Activated naive CD8-positive, alpha-beta T cell treated with anti-CD3 and anti-CD28 coated beads, Interleukin-2, amount 10 ng/mL, durations not matched to agents 7 days and 5 days (primary cell): ENCODE measurements at regions not wholly inside any gene's neighbourhood (a gene's known extent, or its start where the extent isn't known, plus 50 kb on each side); places are given as distances from the start of the nearest gene placed in this dataset.

Experiments
- ATAC-seq: fragments of 150-1000 bp; cut with Tn5 transposase; one replicate; pipeline ENCODE4 v1.10.0; 2021; ENCODE audit warnings: low read depth, moderate library complexity
- POLR2A ChIA-PET: fragments of 350-600 bp; sonication (Branson Sonifier 250); formaldehyde crosslinking; loops from one replicate; lab custom pipeline; 2021; ENCODE audit warnings: antibody characterized with exemption; lab: Charles Lee
- DNase-seq: peaks from one replicate; pipeline ENCODE4 v3.0.0; 2021
- H3K27ac Mint-ChIP-seq: one replicate; pipeline ENCODE4 v1.8.0; 2022; ENCODE audit warnings: mild to moderate bottlenecking, mixed read lengths
- H3K27me3 Mint-ChIP-seq: one replicate; pipeline ENCODE4 v1.8.0; 2022; ENCODE audit warnings: mild to moderate bottlenecking, moderate library complexity, mixed read lengths
- H3K36me3 Mint-ChIP-seq: one replicate; pipeline ENCODE4 v1.8.0; 2021; ENCODE audit warnings: mild to moderate bottlenecking, mixed read lengths
- H3K4me1 Mint-ChIP-seq: one replicate; pipeline ENCODE4 v1.8.0; 2021; ENCODE audit warnings: mixed read lengths
- H3K4me3 Mint-ChIP-seq: one replicate; pipeline ENCODE4 v1.8.0; 2022; ENCODE audit warnings: mild to moderate bottlenecking, moderate library complexity, mixed read lengths
- H3K9me3 Mint-ChIP-seq: one replicate; pipeline ENCODE4 v1.8.0; 2021; ENCODE audit warnings: mixed read lengths

DNA sequence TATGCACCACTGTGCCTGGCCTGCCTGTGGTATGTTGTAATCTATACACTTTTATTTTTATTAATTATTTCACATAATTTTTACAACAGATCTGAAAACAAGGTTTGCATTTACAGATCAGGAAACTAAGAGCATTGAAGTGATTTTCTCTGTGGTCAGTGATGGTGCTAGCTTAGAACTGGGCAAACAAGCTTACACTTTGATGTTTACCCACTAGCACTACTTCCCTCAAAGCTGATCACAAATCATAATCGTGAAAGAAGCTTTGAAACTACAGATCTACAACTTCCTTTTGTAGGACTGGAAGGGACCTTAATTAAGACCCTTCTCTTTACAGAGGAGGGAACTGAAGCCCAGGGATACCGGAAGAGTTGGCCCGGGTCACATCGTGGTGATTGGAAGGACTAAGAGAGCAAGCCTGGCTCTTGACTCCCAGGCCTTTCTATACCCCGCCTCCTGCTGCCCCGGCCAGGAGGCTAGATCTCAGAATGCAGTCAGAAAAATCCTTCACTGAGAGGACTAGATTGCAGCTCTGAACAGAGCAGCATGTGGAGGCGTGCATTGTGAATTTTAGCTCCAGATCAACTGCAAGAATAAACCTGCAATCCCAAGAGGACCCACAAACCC lies 93.7 kb upstream of the ZNF827 start:
- Mint-ChIP-seq H3K27me3 (peaks cover 6% of the 10 kb centered on the region), H3K36me3 (no peaks in the 10 kb centered on the region), H3K9me3 (no peaks in the 10 kb centered on the region), H3K4me1 (peaks cover 5% of the 10 kb centered on the region), H3K27ac (no peak overlapping the region), H3K4me3 (no peak overlapping the region)
- no peak for DNase-seq
- ATAC-seq, result no peak
- POLR2A ChIA-PET, result no interaction called here

GRCh38 chr4:146029939-146030710 lies 91.5 kb upstream of the ZNF827 start:
- Mint-ChIP-seq H3K4me3 (no peak overlapping the region), H3K27me3 (peaks cover 12% of the 10 kb centered on the region), H3K9me3 (no peaks in the 10 kb centered on the region), H3K36me3 (no peaks in the 10 kb centered on the region), H3K27ac (peak overlapping the region; percentile 18), H3K4me1 (peaks cover 5% of the 10 kb centered on the region)
- ATAC-seq (no peak), DNase-seq (no peak)
- POLR2A ChIA-PET, result no interaction called here

- DNase-seq (no peak), ATAC-seq (no peak)
- POLR2A ChIA-PET, result no interaction called here
- Mint-ChIP-seq H3K36me3 (peaks cover 2% of the 10 kb centered on the region), H3K9me3 (no peaks in the 10 kb centered on the region), H3K4me3 (no peak overlapping the region), H3K27me3 (peaks cover 10% of the 10 kb centered on the region), H3K4me1 (peaks cover 5% of the 10 kb centered on the region), H3K27ac (no peak overlapping the region)
Observed at GRCh38 chr4:146029147-146029546, 90.5 kb upstream of the ZNF827 start.

DNA sequence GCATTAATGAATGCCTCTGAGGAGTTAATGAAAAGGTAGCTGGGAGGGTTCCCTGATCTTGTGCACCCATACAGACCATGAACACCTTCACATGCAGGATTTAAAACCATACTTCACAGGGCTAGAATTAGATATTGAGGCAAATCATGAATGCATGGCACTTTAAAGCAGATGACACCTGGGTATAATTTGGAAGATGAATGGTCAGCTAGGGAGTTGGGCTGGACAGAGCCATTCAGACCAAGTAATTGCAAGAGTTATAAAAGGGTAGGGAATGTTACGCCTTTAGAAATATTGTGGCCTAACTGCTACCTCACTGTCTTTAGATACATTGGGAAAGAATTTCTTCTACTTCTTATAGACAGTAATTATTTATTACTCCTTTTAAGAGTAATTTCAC lies 89.1 kb upstream of the ZNF827 start:
- H3K27ac Mint-ChIP-seq, result no peak overlapping the region
- DNase-seq (no peak), ATAC-seq (no peak)
- peaks cover 11% of the 10 kb centered on the region for H3K4me1 Mint-ChIP-seq
- H3K9me3 Mint-ChIP-seq, result no peaks in the 10 kb centered on the region
- POLR2A ChIA-PET, result no interaction called here
- no peak overlapping the region for H3K4me3 Mint-ChIP-seq
- H3K27me3 Mint-ChIP-seq, result peaks cover 5% of the 10 kb centered on the region
- peaks cover 2% of the 10 kb centered on the region for H3K36me3 Mint-ChIP-seq

- Mint-ChIP-seq H3K27me3 (peaks cover 17% of the 10 kb centered on the region), H3K36me3 (peaks cover 2% of the 10 kb centered on the region), H3K4me3 (no peak overlapping the region), H3K9me3 (no peaks in the 10 kb centered on the region), H3K27ac (no peak overlapping the region), H3K4me1 (peaks cover 5% of the 10 kb centered on the region)
- POLR2A ChIA-PET, result no interaction called here
- no peak for DNase-seq
- peak; percentile 45 for ATAC-seq
Observed at GRCh38 chr4:146023334-146023967, 84.8 kb upstream of the ZNF827 start.

DNA sequence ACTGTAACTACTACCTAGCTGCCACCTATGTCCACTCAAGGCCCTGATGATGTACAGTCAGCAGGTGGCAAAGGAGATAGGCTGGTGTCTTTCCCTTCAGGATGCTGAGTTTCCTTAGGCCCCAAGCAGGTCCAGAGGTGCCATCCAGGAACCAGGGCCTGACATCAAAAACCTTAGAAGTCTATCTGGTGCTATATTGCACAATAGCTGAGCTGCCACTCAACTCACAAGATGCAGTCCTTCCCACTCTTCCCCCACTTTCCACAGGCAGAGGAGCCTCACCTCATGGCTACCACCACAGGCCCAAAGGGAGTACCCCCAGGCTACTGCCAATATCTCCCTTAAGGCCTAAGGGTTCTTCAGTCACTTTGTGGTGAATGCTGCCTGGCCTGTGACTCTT lies 83.9 kb upstream of the ZNF827 start:
- peaks cover 5% of the 10 kb centered on the region for H3K4me1 Mint-ChIP-seq
- ATAC-seq (no peak), DNase-seq (no peak)
- POLR2A ChIA-PET, result no interaction called here
- peaks cover 2% of the 10 kb centered on the region for H3K36me3 Mint-ChIP-seq
- H3K4me3 Mint-ChIP-seq, result no peak overlapping the region
- peaks cover 17% of the 10 kb centered on the region for H3K27me3 Mint-ChIP-seq
- no peaks in the 10 kb centered on the region for H3K9me3 Mint-ChIP-seq
- H3K27ac Mint-ChIP-seq, result no peak overlapping the region

GRCh38 chr4:146018247-146018646 lies 79.6 kb upstream of the ZNF827 start:
- no peaks in the 10 kb centered on the region for H3K4me1 Mint-ChIP-seq
- DNase-seq (no peak), ATAC-seq (no peak)
- POLR2A ChIA-PET, result no interaction called here
- no peaks in the 10 kb centered on the region for H3K9me3 Mint-ChIP-seq
- no peak overlapping the region for H3K27ac Mint-ChIP-seq
- no peak overlapping the region for H3K4me3 Mint-ChIP-seq
- H3K27me3 Mint-ChIP-seq, result peaks cover 11% of the 10 kb centered on the region
- H3K36me3 Mint-ChIP-seq, result no peaks in the 10 kb centered on the region

- DNase-seq, result no peak
- H3K27me3 Mint-ChIP-seq, result peaks cover 5% of the 10 kb centered on the region
- peaks cover 4% of the 10 kb centered on the region for H3K9me3 Mint-ChIP-seq
- H3K36me3 Mint-ChIP-seq, result no peaks in the 10 kb centered on the region
- H3K4me1 Mint-ChIP-seq, result no peaks in the 10 kb centered on the region
- no peak for ATAC-seq
- H3K4me3 Mint-ChIP-seq, result no peak overlapping the region
- POLR2A ChIA-PET, result no interaction called here
- H3K27ac Mint-ChIP-seq, result no peak overlapping the region
Observed at GRCh38 chr4:146004730-146005129, 66.1 kb upstream of the ZNF827 start.

DNA sequence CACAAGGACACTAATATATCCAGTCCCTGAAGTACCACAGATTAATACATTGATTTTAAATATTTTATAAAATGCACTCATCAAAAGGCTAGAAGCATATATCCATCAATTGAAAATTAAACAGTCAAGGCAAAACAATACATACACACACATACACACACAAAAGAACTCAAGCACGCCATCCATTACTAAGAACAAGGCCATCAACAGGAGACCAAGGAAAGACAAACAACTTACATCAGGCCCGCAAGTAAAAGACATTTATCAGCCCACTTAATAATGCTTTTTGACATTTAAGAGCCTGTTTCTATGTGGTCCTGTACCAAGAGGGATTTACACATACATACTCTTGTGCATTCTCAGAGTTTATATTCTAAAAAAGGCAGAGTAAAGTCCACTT lies 50.0 kb upstream of the ZNF827 start:
- ATAC-seq (no peak), DNase-seq (no peak)
- H3K27ac Mint-ChIP-seq, result no peak overlapping the region
- POLR2A ChIA-PET, result no interaction called here
- peaks cover 2% of the 10 kb centered on the region for H3K27me3 Mint-ChIP-seq
- H3K9me3 Mint-ChIP-seq, result no peaks in the 10 kb centered on the region
- no peaks in the 10 kb centered on the region for H3K36me3 Mint-ChIP-seq
- no peaks in the 10 kb centered on the region for H3K4me1 Mint-ChIP-seq
- H3K4me3 Mint-ChIP-seq, result no peak overlapping the region
